Retinal pigment epithelial cell (primary cell): ENCODE measurements at regions not wholly inside any gene's neighbourhood (a gene's known extent, or its start where the extent isn't known, plus 50 kb on each side); places are given as distances from the start of the nearest gene placed in this dataset.

Source experiments
- DNase-seq: peaks from one replicate; pipeline ENCODE4 v3.0.0-alpha.2; 2010; ENCODE audit warnings: low read depth
- H3K4me3 ChIP-seq: 2 replicates; pipeline ENCODE4 v1.5.1; 2011; ENCODE audit warnings: mild to moderate bottlenecking, low read length, control low read depth, moderate library complexity
- CTCF ChIP-seq: conservative IDR thresholded peaks from 2 replicates; pipeline ENCODE4 v1.5.1; 2011; ENCODE audit warnings: low read depth, low read length, control low read depth, inconsistent platforms

- DNase-seq, result no peak
- no peak overlapping the region for H3K4me3 ChIP-seq
- TF ChIP-seq CTCF, result no peak
Measured at GRCh38 chr17:70369391-70369790, 200.1 kb downstream of the KCNJ2 start.

GRCh38 chr17:70370816-70371215 lies 201.5 kb downstream of the KCNJ2 start:
- DNase-seq, result no peak
- no peak overlapping the region for H3K4me3 ChIP-seq
- no peak for TF ChIP-seq CTCF

- no peak for TF ChIP-seq CTCF
- DNase-seq, result no peak
Measured at GRCh38 chr17:70373369-70373768, 204.0 kb downstream of the KCNJ2 start.

GRCh38 chr17:70374496-70374895 lies 205.2 kb downstream of the KCNJ2 start:
- no peak for DNase-seq
- TF ChIP-seq CTCF, result no peak
- H3K4me3 ChIP-seq, result no peak overlapping the region

More at GRCh38 chr17:70373369-70373768, 204.0 kb downstream of the KCNJ2 start:
- no peak overlapping the region for H3K4me3 ChIP-seq

GRCh38 chr17:70375406-70375805 lies 206.1 kb downstream of the KCNJ2 start:
- DNase-seq, result no peak
- no peak for TF ChIP-seq CTCF
- H3K4me3 ChIP-seq, result no peak overlapping the region

- DNase-seq, result no peak
- H3K4me3 ChIP-seq, result no peak overlapping the region
- TF ChIP-seq CTCF, result no peak
Measured at GRCh38 chr17:70375813-70376770, 206.8 kb downstream of the KCNJ2 start.

GRCh38 chr17:70377654-70378053 lies 208.3 kb downstream of the KCNJ2 start:
- no peak overlapping the region for H3K4me3 ChIP-seq
- TF ChIP-seq CTCF, result no peak
- DNase-seq, result no peak
